ENCODE measurements at regions not wholly inside any gene's neighbourhood (a gene's known extent, or its start where the extent isn't known, plus 50 kb on each side); places are given as distances from the start of the nearest gene placed in this dataset.

DNA sequence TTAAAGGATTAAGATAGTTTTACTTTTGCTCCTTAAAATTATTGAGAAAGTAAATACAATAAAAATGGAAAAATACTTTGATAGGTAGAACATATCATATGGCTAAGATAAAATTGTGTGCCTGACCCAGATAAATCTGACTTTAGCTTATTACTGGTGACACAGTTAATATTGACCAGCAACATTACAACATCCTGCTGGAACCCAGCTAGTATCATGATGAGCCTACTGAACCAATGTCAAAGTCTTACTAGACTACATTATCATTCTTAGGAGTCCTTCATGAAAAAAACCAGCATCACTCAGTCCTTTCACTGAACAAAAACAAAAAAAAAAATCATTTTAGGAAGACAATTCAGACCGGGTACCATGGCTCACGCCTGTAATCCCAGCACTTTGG, 164.8 kb upstream of the CDK1 start:
- TF ChIP-seq CTCF (IDR thresholded peaks at IDR 0.05; ENCODE audit: borderline replicate concordance, extremely low read depth, low read length, poor library complexity, severe bottlenecking) (no peak), EZH2 (IDR thresholded peaks at IDR 0.05; ENCODE audit: borderline replicate concordance, low read depth, low read length, severe bottlenecking) (no peak)

All from DND-41 (cell line).